ENCODE measurements at regions not wholly inside any gene's neighbourhood (a gene's known extent, or its start where the extent isn't known, plus 50 kb on each side); places are given as distances from the start of the nearest gene placed in this dataset.

DNA sequence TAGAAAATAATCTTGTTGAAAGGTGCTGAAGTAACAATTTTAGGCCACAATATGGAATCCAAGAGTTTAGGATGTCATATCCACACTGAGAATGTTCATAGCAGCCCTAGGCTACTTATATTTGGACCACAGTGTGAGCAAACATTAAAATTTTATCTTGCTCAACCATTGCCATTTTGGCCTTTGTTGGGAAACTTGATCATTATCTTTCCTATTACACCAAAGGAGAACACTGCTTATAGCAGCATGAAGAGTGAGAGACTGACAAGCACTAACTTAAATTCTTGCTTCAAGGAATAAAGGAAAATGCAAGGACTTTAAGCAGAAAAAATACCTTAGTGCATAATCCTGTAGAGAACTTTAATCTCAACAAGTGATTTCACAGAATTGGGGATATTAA lies 86.3 kb upstream of the LRRTM4 start (continued):
- TF ChIP-seq ZNF555 (tag by site-specific recombination; conservative IDR thresholded peaks at IDR 0.05) (no peak), ZNF211 (tag by site-specific recombination; IDR thresholded peaks at IDR 0.05; ENCODE audit: low read depth) (no peak), ZSCAN30 (tag by site-specific recombination; IDR thresholded peaks at IDR 0.05) (no peak), ZNF610 (tag by site-specific recombination; IDR thresholded peaks at IDR 0.05; ENCODE audit: borderline replicate concordance) (no peak), ZNF175 (tag by site-specific recombination; IDR thresholded peaks at IDR 0.05) (no peak)

GRCh38 chr2:77629539-77629938 lies 107.4 kb upstream of the LRRTM4 start:
- ChIA-PET POLR2A (no interaction called here), CTCF (interaction anchor here (0.8 kb wide), 1 partner anchor 11 kb away, joined by 4 read pairs; no protein-coding TSS in a partner anchor)
- Histone ChIP-seq H3K27ac (ENCODE audit: extremely low read depth, low read depth, low read length) (no peak overlapping the region), H3K36me3 (ENCODE audit: control insufficient read depth in 2 of 2, insufficient read depth in 1 of 2, low read length in 2 of 2) (no peaks in the 10 kb centered on the region), H3K9me3 (ENCODE audit: control insufficient read depth, insufficient read depth, low read depth, low read length) (no peaks in the 10 kb centered on the region), H3K4me3 (ENCODE audit: low read depth, low read length) (no peak overlapping the region), H3K4me1 (ENCODE audit: control insufficient read depth, insufficient read depth, low read length) (no peaks in the 10 kb centered on the region)
- TF ChIP-seq ZNF596 (tag by site-specific recombination; IDR thresholded peaks at IDR 0.05), result no peak
- TF ChIP-seq ZNF221 (tag by site-specific recombination; IDR thresholded peaks at IDR 0.05; ENCODE audit: borderline replicate concordance), result no peak
- TF ChIP-seq OVOL3 (tag by site-specific recombination; IDR thresholded peaks at IDR 0.05), result no peak
- TF ChIP-seq YY1 (tag by site-specific recombination; IDR thresholded peaks at IDR 0.05), result no peak
- no peak for TF ChIP-seq ZNF2 (tag by site-specific recombination; IDR thresholded peaks at IDR 0.05)
- TF ChIP-seq WT1 (tag by site-specific recombination; IDR thresholded peaks at IDR 0.05), result no peak
- TF ChIP-seq ZNF791 (tag by site-specific recombination; IDR thresholded peaks at IDR 0.05), result no peak
- TF ChIP-seq, protein P1, sequence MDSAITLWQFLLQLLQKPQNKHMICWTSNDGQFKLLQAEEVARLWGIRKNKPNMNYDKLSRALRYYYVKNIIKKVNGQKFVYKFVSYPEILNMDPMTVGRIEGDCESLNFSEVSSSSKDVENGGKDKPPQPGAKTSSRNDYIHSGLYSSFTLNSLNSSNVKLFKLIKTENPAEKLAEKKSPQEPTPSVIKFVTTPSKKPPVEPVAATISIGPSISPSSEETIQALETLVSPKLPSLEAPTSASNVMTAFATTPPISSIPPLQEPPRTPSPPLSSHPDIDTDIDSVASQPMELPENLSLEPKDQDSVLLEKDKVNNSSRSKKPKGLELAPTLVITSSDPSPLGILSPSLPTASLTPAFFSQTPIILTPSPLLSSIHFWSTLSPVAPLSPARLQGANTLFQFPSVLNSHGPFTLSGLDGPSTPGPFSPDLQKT (IDR thresholded peaks at IDR 0.05; ENCODE audit: borderline replicate concordance, low read depth, low read length), result no peak
- TF ChIP-seq ZNF398 (tag by site-specific recombination; IDR thresholded peaks at IDR 0.05), result no peak
- TF ChIP-seq ZNF174 (tag by site-specific recombination; IDR thresholded peaks at IDR 0.05), result no peak
- no peak for TF ChIP-seq ZBTB17 (tag by site-specific recombination; IDR thresholded peaks at IDR 0.05)
- no peak for TF ChIP-seq ZFHX2 (tag by site-specific recombination; conservative IDR thresholded peaks at IDR 0.05)
- no peak for TF ChIP-seq IKZF3 (tag by site-specific recombination; IDR thresholded peaks at IDR 0.05)
- no peak for TF ChIP-seq ZIC2 (tag by site-specific recombination; IDR thresholded peaks at IDR 0.05)
- TF ChIP-seq ZNF555 (tag by site-specific recombination; conservative IDR thresholded peaks at IDR 0.05), result no peak
- no peak for TF ChIP-seq ZNF112 (tag by site-specific recombination; IDR thresholded peaks at IDR 0.05)

DNA sequence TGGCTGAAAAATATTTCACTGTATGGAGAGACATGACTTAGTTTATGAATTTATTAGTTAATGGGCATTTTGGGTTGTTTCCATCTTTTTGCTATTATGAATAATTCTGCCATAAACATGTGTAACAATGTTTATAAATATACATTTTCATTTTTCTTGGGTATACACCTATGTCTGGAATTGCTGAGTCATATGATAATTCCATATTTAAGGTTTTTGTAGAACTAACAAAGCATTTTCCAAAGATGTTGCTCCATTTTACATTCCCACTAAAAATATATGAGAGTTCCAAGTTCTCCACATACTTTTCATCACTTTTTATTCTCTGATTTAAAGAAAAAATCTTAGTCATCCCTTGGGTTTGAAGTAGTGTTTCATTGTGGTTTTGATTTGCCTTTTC lies 108.8 kb upstream of the LRRTM4 start:
- Histone ChIP-seq H3K27ac (ENCODE audit: extremely low read depth, low read depth, low read length) (no peak overlapping the region), H3K4me3 (ENCODE audit: low read depth, low read length) (no peak overlapping the region), H3K9me3 (ENCODE audit: control insufficient read depth, insufficient read depth, low read depth, low read length) (no peaks in the 10 kb centered on the region), H3K4me1 (ENCODE audit: control insufficient read depth, insufficient read depth, low read length) (no peaks in the 10 kb centered on the region), H3K36me3 (ENCODE audit: control insufficient read depth in 2 of 2, insufficient read depth in 1 of 2, low read length in 2 of 2) (no peaks in the 10 kb centered on the region)
- no peak for TF ChIP-seq ZNF394 (tag by site-specific recombination; IDR thresholded peaks at IDR 0.05; ENCODE audit: borderline replicate concordance)
- TF ChIP-seq ZNF544 (tag by site-specific recombination; IDR thresholded peaks at IDR 0.05), result no peak
- TF ChIP-seq ZNF121 (tag by site-specific recombination; IDR thresholded peaks at IDR 0.05), result no peak
- no peak for TF ChIP-seq ZNF426 (tag by site-specific recombination; IDR thresholded peaks at IDR 0.05)
- TF ChIP-seq ZNF624 (tag by site-specific recombination; IDR thresholded peaks at IDR 0.05), result no peak
- TF ChIP-seq SP2 (tag by site-specific recombination; IDR thresholded peaks at IDR 0.05), result no peak
- TF ChIP-seq ZNF558 (tag by site-specific recombination; IDR thresholded peaks at IDR 0.05), result no peak
- TF ChIP-seq, protein P2, sequence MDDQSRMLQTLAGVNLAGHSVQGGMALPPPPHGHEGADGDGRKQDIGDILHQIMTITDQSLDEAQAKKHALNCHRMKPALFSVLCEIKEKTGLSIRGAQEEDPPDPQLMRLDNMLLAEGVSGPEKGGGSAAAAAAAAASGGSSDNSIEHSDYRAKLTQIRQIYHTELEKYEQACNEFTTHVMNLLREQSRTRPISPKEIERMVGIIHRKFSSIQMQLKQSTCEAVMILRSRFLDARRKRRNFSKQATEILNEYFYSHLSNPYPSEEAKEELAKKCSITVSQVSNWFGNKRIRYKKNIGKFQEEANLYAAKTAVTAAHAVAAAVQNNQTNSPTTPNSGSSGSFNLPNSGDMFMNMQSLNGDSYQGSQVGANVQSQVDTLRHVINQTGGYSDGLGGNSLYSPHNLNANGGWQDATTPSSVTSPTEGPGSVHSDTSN (CRISPR knock-in tag; IDR thresholded peaks at IDR 0.05), result no peak
- ChIA-PET POLR2A (no interaction called here), CTCF (no interaction called here)

All from HEK293 (cell line).